Transverse colon (tissue), 3 donors: ENCODE measurements at regions not wholly inside any gene's neighbourhood (a gene's known extent, or its start where the extent isn't known, plus 50 kb on each side); places are given as distances from the start of the nearest gene placed in this dataset.

Experiments
- POLR2A ChIP-seq: fragments of 450-650 bp; IDR thresholded peaks from one replicate; pipeline ENCODE4 v1.6.1; 2016; ENCODE audit warnings: antibody characterized with exemption, mild to moderate bottlenecking, moderate library complexity
- TF ChIP-seq, protein P1 (sequence below), 5 experiments: fragments of 200-600 bp in 3 of 5; fragments of 450-650 bp in 2 of 5; sonication (generic) in 3 of 5; IDR thresholded peaks; 1 replicate in 2 of 5; 2 replicates in 3 of 5; pipeline ENCODE4 v1.5.1; 2016 to 2017; ENCODE audit warnings: antibody characterized with exemption in 5 of 5, inconsistent platforms in 3 of 5, mild to moderate bottlenecking in 2 of 5, moderate library complexity in 1 of 5

DNA sequence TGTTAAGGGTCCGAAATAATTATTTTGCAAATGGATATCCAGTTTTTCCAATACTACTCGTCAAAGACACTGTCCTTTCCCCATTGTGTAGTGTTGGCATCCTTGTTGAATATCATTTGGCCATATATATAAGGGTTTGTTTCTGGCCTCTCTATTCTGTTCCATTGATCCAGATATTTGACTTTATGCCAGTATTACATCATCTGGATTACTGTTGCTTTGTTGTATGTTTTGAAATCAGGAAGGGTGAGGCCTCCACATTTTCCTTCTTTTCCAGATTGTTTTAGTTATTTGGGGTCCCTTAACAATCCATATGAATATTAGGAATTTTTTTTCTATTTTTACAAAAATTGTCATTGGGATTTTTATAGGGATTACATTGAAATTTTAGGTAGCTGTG lies 244.1 kb downstream of the GPD2 start:
- TF ChIP-seq, protein P1, sequence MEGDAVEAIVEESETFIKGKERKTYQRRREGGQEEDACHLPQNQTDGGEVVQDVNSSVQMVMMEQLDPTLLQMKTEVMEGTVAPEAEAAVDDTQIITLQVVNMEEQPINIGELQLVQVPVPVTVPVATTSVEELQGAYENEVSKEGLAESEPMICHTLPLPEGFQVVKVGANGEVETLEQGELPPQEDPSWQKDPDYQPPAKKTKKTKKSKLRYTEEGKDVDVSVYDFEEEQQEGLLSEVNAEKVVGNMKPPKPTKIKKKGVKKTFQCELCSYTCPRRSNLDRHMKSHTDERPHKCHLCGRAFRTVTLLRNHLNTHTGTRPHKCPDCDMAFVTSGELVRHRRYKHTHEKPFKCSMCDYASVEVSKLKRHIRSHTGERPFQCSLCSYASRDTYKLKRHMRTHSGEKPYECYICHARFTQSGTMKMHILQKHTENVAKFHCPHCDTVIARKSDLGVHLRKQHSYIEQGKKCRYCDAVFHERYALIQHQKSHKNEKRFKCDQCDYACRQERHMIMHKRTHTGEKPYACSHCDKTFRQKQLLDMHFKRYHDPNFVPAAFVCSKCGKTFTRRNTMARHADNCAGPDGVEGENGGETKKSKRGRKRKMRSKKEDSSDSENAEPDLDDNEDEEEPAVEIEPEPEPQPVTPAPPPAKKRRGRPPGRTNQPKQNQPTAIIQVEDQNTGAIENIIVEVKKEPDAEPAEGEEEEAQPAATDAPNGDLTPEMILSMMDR (IDR thresholded peaks at IDR 0.05), result no peak
- TF ChIP-seq POLR2A, result no peak
